AG04449 (cell line): ENCODE measurements at regions not wholly inside any gene's neighbourhood (a gene's known extent, or its start where the extent isn't known, plus 50 kb on each side); places are given as distances from the start of the nearest gene placed in this dataset.

ENCODE experiments used
- CTCF ChIA-PET: fragments of 350-600 bp; formaldehyde crosslinking; extraction: SDS; loops from one replicate; lab custom pipeline; 2021; ENCODE audit warnings: antibody characterized with exemption; lab: Yijun Ruan, JAX
- POLR2A ChIA-PET: fragments of 400-600, 350-600 bp; formaldehyde crosslinking; extraction: SDS; loops from one replicate; lab custom pipeline; 2020; ENCODE audit warnings: antibody characterized with exemption, inconsistent platforms; lab: Yijun Ruan, JAX
- DNase-seq: peaks from one replicate; pipeline ENCODE4 v3.0.0-alpha.2; 2010; ENCODE audit warnings: low read depth, low spot score
- H3K4me3 ChIP-seq: 2 replicates; pipeline ENCODE4 v1.5.1; 2011; ENCODE audit warnings: low read depth, mild to moderate bottlenecking, control low read depth, low read length
- TF ChIP-seq, protein P1 (sequence below): IDR thresholded peaks from one replicate; pipeline ENCODE4 v1.5.1; 2011; ENCODE audit warnings: mild to moderate bottlenecking, moderate library complexity, low read length, control low read depth, inconsistent platforms; ENCODE audit not compliant: insufficient read depth; ENCODE audit errors: missing control alignments

- H3K4me3 ChIP-seq: no peak overlapping the region
- TF ChIP-seq, protein P1, sequence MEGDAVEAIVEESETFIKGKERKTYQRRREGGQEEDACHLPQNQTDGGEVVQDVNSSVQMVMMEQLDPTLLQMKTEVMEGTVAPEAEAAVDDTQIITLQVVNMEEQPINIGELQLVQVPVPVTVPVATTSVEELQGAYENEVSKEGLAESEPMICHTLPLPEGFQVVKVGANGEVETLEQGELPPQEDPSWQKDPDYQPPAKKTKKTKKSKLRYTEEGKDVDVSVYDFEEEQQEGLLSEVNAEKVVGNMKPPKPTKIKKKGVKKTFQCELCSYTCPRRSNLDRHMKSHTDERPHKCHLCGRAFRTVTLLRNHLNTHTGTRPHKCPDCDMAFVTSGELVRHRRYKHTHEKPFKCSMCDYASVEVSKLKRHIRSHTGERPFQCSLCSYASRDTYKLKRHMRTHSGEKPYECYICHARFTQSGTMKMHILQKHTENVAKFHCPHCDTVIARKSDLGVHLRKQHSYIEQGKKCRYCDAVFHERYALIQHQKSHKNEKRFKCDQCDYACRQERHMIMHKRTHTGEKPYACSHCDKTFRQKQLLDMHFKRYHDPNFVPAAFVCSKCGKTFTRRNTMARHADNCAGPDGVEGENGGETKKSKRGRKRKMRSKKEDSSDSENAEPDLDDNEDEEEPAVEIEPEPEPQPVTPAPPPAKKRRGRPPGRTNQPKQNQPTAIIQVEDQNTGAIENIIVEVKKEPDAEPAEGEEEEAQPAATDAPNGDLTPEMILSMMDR: no peak
- CTCF ChIA-PET: no interaction called here
- POLR2A ChIA-PET: no interaction called here
- no peak for DNase-seq
Observed at GRCh38 chr2:15786003-15786654, 154.2 kb upstream of the MYCN start.

GRCh38 chr2:15786901-15787300 lies 153.4 kb upstream of the MYCN start:
- no peak for DNase-seq
- TF ChIP-seq, protein P1: no peak
- CTCF ChIA-PET: no interaction called here
- H3K4me3 ChIP-seq: no peak overlapping the region
- POLR2A ChIA-PET: no interaction called here

DNA sequence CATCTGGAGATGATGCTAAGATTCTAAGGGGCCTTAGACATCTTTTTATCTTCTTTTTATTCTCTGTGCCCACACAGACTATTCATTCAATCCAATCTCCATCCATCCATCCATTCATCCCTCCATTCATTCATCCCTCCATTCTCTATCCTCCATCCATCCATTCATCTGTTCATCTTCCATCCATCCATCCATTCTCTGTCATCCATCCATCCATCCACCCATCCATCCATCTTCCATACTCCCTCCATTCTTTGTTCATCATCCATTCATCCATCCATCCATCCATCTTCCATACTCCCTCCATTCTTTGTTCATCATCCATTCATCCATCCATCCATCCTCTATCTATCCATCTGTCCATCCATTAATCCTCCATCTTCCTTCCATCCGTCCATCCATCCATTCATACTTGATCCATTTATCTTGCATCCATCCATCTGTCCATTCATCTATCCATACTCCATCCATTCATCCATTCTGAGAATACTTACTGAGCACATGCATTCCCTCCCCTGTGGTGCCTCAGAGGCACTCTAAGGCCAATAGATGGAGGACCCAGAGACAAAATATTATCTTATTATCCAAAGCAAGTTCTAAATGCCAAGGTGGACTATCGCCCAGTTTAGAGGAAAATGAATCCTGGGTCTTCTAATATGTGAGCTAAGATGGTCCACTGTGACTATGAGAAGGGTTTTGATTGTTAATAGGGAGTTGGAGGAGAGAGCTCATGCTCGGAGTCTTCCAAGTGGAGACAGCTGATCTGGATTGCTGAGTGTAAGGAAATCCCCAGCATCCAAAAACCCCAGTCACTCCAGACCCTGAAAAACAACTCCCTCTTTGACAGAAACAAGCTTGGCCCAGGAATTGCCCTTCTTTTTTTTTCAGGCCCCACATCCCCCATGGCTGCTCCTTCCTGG lies 152.6 kb upstream of the MYCN start:
- POLR2A ChIA-PET: no interaction called here
- H3K4me3 ChIP-seq: no peak overlapping the region
- DNase-seq: no peak
- TF ChIP-seq, protein P1: no peak
- CTCF ChIA-PET: no interaction called here

DNA sequence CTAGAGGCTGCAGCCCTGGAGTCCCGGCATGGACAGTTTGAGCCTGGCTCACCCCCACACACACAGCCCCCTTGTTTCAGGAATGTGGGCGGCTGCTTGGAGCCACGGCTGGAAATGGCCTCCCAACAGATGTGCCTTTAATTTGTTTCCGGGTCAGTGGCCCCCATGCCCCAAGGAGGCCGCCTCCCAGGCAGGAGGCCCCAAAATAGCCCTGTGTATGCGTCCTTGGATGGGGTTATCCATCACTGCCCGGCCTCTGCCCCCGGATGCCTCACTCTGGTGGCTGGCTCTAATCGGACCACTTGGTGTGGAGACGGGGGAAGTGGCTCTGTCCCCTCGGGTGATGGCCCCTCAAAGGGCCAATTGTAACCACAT lies 151.9 kb upstream of the MYCN start:
- no peak overlapping the region for H3K4me3 ChIP-seq
- POLR2A ChIA-PET: no interaction called here
- TF ChIP-seq, protein P1: no peak
- CTCF ChIA-PET: no interaction called here
- DNase-seq: no peak

GRCh38 chr2:15788830-15789229 lies 151.5 kb upstream of the MYCN start:
- CTCF ChIA-PET: no interaction called here
- H3K4me3 ChIP-seq: no peak overlapping the region
- DNase-seq: no peak
- TF ChIP-seq, protein P1: no peak
- POLR2A ChIA-PET: no interaction called here

- ChIA-PET POLR2A (no interaction called here), CTCF (no interaction called here)
- DNase-seq: no peak
- TF ChIP-seq, protein P1: no peak
- no peak overlapping the region for H3K4me3 ChIP-seq
Observed at GRCh38 chr2:15789381-15790062, 150.8 kb upstream of the MYCN start.
